Lower leg skin (tissue), 3 donors: ENCODE measurements at regions not wholly inside any gene's neighbourhood (a gene's known extent, or its start where the extent isn't known, plus 50 kb on each side); places are given as distances from the start of the nearest gene placed in this dataset.

Experiments
- CTCF ChIP-seq, 3 donors: fragments of 450-650 bp; IDR thresholded peaks; one replicate each; pipeline ENCODE4 v1.5.1; 2016; ENCODE audit warnings: antibody characterized with exemption in 3 of 3, mild to moderate bottlenecking in 3 of 3, moderate library complexity in 2 of 3
- POLR2A ChIP-seq, 2 donors: fragments of 450-650 bp; IDR thresholded peaks; one replicate each; pipeline ENCODE4 v1.6.1; 2016 to 2017; ENCODE audit warnings: antibody characterized with exemption in 2 of 2, mild to moderate bottlenecking in 1 of 2, moderate library complexity in 1 of 2

GRCh38 chr6:2305951-2306350, 60.5 kb upstream of the GMDS start:
- no peak for TF ChIP-seq CTCF (IDR thresholded peaks at IDR 0.05)
- TF ChIP-seq POLR2A (IDR thresholded peaks at IDR 0.05) = no peak
